ENCODE measurements at regions not wholly inside any gene's neighbourhood (a gene's known extent, or its start where the extent isn't known, plus 50 kb on each side); places are given as distances from the start of the nearest gene placed in this dataset.

GRCh38 chr2:5263291-5263690, 428.9 kb upstream of the SOX11 start:
- DNase-seq (ENCODE audit: insufficient read length, low spot score) = no peak
- FAIRE-seq = no peak

DNA sequence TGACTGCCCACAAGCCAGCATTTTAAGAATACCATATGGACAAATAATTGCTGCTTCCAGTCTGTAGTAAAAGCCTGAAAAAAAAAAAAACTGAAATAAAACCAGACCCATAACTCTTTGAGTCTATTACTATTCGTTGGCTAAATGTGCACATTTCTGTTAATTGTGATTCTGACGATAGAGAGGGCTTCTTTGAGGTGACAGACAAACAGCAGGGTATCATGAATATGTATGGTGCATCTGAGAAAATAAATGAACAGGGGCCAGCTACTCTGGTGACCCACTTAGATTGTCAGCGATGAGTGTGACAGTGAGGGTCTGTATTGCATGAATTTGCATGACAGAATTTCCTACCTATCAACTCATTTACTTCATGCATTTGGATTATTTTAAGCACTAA, 427.8 kb upstream of the SOX11 start:
- DNase-seq (ENCODE audit: insufficient read length, low spot score) = no peak
- no peak for FAIRE-seq

DNA sequence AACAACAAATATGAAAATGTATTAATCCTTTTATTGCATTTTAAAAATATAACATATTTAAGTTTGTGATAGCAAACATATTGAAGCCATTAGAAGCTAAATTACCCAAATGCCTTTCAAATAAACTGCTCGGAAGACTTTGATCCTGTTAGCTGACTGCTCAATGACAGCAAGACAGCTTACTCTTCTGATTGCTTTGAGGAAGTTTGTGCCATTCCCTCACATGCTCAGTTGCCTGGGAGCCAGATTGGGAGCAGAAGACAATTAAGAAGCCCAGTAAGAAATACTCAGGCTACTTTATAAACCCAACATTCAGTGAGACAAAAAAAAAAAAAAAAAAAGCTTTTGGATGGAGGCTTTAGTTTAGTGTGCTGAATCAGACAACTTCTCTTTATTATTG, 407.1 kb upstream of the SOX11 start:
- no peak for FAIRE-seq
- DNase-seq (ENCODE audit: insufficient read length, low spot score) = no peak

DNA sequence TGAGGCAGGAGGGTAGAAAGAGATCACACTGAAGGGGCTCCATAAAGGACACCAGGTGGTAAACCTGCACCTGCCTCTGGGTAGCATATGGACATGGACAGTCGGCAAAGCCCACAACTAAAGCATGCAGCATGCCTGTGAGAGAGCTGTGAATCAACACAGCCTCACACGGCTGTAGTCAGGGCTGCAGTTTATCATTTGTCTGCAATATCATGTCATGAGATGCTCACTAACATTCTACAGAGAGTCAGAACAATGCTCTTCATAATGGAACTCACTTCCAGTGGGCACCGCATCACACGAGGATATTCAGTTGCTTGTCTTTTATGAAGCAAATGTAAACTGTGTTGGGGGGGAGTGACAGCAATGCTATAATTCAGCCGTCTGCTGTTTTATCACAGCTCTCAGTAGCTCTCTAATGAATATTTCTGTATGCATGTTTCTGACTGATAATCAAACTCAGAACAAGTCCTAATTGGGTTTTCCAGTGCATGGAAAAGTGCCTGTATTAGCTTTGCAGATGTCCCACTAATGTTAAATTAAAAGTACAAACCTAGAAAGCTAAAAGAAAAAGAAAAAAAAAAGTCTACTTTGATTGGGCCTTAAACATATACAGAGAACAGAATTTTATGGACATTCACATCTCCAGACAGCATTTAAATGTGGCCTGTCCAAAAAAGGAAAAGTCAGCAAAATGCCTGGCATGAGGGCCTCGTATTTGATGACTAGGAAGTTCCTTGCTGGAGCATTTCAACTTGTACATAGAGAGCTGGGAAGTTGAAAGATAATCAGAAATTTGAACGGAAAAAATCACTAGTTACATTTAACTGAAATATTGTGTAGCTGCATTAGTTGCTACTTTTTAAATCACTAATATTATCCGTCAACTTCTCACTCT, 406.1 kb upstream of the SOX11 start:
- FAIRE-seq (no peak), DNase-seq (ENCODE audit: insufficient read length, low spot score) (no peak)

DNA sequence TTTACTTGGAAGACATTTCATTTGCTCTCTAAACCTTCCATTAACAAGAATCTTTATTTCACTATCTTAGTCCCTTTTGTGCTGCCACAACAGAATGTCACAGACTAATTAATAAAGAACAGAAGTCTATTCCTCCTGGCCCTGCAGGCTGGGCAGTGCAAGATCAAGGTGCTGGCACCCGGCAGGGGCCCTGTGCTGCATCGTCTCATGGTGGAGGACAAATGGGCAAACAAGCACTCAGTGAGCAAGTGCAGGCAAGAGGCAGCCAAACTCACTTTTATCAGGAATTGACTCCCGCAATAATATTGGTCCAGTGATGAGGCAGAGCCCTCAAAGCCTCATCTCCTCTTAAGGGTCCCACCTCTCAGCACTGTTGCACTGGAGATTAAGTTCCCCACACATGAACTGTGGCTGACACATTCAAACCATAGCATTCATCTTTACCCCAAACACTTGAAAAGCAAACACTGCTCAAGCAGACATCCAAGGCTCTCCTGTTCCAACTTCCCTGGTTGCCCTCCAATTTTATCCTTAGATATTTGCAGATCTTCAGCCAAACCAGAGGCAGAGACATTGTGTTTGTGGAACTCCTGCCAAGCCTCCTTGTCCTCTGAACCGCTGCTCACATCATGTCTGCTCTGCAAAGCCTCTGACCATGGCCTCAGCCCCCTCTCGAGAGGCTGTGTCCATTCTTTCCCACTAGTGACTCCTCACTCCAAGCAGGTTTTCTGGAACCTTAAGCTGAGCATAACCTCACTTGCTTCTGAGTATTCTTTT, 404.4 kb upstream of the SOX11 start:
- FAIRE-seq (no peak), DNase-seq (ENCODE audit: insufficient read length, low spot score) (no peak)

- FAIRE-seq = no peak
Observed at GRCh38 chr2:5290900-5291546, 401.2 kb upstream of the SOX11 start.

DNA sequence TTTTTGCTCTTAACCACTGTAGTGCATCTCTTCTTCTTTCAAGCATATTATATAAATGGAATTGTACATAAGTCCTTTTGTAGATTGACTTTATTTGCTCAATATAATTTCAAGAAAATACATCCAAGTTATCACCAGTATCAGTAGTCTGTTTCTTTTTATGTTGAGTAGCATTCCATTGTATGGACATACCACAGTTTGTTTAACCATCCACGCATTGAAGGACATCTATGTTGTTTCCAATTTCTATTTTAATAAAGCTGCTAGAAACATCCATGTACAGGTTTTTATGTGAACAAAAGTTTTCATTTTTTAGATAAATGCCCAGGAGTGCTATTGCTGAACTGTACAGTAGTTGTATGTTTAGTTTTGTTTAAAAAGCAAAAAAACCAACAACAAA, 387.5 kb upstream of the SOX11 start:
- no peak for DNase-seq (ENCODE audit: insufficient read length, low spot score)
- FAIRE-seq = no peak

More at GRCh38 chr2:5290900-5291546, 401.2 kb upstream of the SOX11 start:
- DNase-seq (ENCODE audit: insufficient read length, low spot score) = no peak

GRCh38 chr2:5315041-5315440, 377.1 kb upstream of the SOX11 start:
- DNase-seq (ENCODE audit: insufficient read length, low spot score) (no peak), FAIRE-seq (no peak)

DNA sequence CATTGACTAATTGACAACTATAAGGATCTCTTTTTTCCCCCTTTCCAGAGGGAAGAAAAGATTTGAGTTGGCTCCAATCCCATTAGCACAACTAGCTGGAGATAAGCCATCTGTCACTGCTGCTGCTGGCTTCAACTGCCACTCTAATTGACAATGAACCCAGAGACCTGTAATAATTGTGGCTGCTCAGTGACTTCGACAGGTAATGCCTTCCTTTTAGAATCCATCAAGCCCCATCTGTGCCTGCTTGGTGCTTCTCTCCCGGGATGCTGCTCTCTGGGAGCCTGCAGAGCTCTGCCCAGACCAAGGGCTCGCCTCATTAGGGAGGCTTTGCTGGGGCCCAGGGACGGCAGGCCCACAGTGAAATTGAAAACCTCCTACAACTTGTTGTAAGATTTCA, 376.7 kb upstream of the SOX11 start:
- DNase-seq (ENCODE audit: insufficient read length, low spot score) = no peak
- no peak for FAIRE-seq

DNA sequence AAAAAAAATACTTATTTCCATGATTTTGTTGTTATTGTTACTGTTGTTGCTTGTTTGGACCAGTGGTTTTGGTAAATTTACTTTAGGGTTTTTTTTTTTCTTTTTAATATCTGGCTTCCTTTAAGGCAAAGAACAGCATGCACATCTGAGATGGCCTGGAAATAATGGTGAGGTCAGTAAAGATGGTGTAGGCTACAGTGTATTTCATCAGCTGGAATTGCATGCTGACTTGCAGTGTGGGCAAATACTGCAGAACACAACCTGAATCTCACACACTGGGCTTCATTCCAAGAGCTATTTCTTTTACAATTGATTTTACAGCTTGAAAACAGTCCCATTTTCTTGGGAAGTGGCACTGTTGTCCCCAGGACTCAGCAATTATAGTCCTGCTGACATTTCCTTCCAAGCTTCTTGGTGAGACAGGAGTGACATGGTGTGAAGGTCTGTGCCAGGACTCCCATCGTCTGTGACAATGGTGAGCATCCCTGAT, 376.1 kb upstream of the SOX11 start:
- FAIRE-seq (no peak), DNase-seq (ENCODE audit: insufficient read length, low spot score) (no peak)

GRCh38 chr2:5319493-5319892, 372.7 kb upstream of the SOX11 start:
- no peak for FAIRE-seq
- no peak for DNase-seq (ENCODE audit: insufficient read length, low spot score)

DNA sequence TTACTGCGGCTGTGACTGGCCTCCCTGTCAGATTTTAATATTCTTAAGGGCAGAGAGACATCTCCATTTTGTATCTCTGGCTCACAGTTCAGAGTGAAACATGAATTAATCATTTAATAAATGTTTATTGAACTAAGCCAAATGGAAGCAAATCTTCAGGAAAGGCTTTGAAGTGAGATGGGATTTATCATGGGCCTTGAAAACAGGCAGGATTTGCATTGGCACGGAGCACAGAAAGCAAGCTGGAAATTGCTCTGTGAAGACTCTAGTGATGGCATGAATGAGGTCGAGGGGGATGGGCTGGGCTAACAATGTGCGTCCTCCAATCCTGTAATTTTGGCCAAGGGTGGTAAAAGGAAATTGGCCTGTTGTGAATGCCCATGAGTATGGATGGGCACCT, 369.8 kb upstream of the SOX11 start:
- FAIRE-seq (no peak), DNase-seq (ENCODE audit: insufficient read length, low spot score) (no peak)

DNA sequence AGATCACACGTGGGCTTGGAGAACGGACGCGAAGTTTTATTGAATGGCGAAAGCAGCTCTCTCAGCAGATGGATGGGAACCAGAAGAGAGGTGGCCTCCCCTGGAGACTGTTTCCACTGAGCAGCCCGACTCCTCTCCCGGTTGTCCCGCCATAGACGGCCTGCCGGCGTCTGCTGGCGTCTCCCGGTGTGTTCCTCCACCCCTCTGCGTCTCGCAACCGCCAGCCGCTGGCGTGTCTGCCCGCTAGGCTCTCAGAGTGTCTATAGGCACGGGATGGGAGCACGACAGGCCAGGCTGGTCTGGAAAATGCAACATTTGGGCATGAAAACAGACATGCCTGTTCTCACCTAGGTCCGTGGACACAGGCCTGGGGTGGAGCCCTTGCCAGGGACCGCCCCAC, 366.7 kb upstream of the SOX11 start:
- FAIRE-seq = no peak
- no peak for DNase-seq (ENCODE audit: insufficient read length, low spot score)

GRCh38 chr2:5328826-5329225, 363.4 kb upstream of the SOX11 start:
- FAIRE-seq = no peak
- DNase-seq (ENCODE audit: insufficient read length, low spot score) = no peak

- FAIRE-seq = no peak
- DNase-seq (ENCODE audit: insufficient read length, low spot score) = no peak
Observed at GRCh38 chr2:5329763-5330162, 362.4 kb upstream of the SOX11 start.

GRCh38 chr2:5330961-5331360, 361.2 kb upstream of the SOX11 start:
- no peak for DNase-seq (ENCODE audit: insufficient read length, low spot score)

GRCh38 chr2:5332925-5333324, 359.3 kb upstream of the SOX11 start:
- FAIRE-seq = no peak
- no peak for DNase-seq (ENCODE audit: insufficient read length, low spot score)

More at GRCh38 chr2:5330961-5331360, 361.2 kb upstream of the SOX11 start:
- FAIRE-seq = no peak

- DNase-seq (ENCODE audit: insufficient read length, low spot score) = no peak
- no peak for FAIRE-seq
Observed at GRCh38 chr2:5339473-5339872, 352.7 kb upstream of the SOX11 start.

GRCh38 chr2:5343785-5344335, 348.3 kb upstream of the SOX11 start:
- FAIRE-seq (no peak), DNase-seq (ENCODE audit: insufficient read length, low spot score) (no peak)

DNA sequence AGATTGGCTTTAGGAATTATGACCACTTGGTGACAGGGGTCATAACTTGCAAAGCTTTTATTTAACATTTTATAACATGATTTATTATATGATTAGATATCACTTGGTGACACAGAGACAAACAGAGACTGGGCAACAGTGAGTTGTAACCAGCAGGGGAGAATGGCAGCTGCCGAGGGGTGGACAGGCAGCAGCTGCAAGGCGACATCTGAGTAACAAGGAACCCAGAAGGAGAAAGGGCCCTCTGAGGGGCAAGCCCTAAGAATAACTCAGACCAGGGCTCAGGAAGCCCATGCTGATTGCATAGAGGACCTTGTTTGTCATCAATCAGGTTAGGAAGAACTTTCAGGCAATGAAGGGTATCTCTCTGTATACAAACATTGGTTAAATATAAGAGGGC, 339.9 kb upstream of the SOX11 start:
- no peak for FAIRE-seq

GRCh38 chr2:5353565-5353964, 338.6 kb upstream of the SOX11 start:
- DNase-seq (ENCODE audit: insufficient read length, low spot score) (no peak), FAIRE-seq (no peak)

More for the DNA sequence above, 339.9 kb upstream of the SOX11 start:
- DNase-seq (ENCODE audit: insufficient read length, low spot score) = no peak

All from GM19239 (cell line).